Hypothalamus (tissue), 51 donors: ENCODE measurements at regions not wholly inside any gene's neighbourhood (a gene's known extent, or its start where the extent isn't known, plus 50 kb on each side); places are given as distances from the start of the nearest gene placed in this dataset.
"Not testable (repeated sequence)": the region's sequence is repeated elsewhere in the genome, so short reads cannot be mapped to it uniquely, and the experiment has no call there.

Source experiments
- DNase-seq, 51 donors: peaks; one replicate each; lab custom pipeline; 2025; lab: John Stamatoyannopoulos, UW

DNA sequence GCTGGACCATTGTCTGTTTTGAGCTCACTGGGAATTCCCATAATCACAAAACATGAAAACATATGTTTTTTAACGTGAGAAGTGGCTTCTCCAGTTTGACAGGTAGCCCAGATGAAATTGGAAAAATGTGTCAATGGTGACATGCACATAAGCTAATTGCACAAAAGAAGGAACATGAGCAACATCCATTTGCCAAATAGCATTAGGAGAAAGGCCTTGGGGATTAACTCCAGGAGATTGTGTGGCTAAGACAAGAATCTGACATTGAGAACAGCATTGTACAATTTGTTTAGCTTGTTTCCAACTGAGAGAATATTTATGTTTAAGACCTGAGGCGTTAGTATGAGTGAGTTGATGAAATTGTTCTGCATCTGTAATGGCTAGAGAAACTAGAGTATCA, 147.0 kb upstream of the API5 start:
- no peak for DNase-seq

DNA sequence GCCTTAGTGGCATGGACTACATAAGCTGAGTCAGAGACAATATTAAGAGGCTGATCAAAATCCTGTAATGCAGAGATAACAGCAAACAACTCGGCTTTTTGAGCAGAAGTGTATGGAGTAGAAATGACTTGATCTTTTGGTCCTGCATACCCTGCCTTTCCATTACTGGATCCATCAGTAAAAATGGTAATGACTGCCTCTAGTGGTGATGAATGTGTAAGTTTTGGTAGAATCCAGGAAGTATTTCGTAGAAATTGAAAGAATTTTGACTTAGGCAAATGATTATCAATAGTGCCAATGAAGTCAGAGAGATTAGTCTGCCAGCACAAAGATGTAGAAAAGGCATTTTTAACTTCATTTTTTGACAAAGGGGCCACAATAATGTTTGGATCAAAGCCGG, 146.4 kb upstream of the API5 start:
- DNase-seq, result not testable (repeated sequence)

DNA sequence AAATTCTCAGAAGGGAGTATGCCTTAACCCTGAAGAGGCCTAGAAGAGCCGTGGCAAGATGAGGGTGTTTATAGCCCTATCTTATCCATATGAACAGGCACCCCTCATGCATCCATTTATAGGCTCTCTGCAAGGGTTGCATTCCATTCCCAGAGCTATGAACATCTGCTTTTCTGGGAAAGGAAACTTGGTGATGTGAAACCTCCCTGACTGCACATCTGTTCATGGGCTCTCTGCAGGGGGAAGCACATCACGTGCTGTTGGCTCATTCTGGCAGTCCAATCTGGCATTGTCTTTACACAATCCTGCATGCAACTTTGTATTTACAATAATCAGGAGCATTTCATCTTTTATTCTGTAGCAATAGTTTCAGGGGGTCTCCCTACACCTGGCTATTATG, 143.6 kb upstream of the API5 start:
- not testable (repeated sequence) for DNase-seq

DNA sequence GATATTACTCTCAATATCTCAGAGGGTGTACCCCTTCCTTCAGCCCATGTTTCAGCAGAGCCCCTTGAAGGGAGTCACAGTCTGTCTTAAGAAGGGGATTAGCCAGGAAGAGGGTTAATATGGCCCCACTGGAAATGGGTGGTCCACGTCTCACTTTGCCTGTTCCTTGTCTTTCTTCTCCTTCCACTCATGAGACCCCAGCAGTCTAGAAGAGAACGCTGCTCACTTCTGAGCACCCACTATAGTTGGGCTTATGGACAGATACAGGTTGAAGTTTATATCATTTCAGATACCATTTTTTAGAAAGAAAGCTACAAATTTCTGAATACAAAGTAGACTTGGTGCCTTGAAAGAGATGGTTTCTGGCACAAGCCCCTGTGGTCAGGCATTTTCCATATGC, 139.3 kb upstream of the API5 start:
- no peak for DNase-seq

DNA sequence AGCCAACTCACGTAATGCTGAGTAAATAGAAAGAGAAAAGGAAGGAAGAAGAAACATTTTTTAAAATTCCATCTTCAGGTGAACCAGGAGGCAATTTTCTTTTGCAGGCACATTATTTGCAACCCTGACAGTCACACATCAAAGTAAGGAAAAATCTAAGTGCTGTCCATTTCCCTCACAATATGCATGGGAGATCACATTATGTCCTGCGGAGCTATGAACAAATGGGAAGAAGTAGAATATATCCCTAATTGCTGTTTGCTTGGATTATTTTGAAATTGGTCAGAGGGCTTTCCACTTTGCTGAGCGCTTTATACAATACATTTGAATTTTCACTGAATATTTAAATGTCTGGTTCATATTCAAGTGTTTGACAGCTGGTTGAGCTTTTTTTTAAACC, 133.8 kb upstream of the API5 start:
- no peak for DNase-seq

DNA sequence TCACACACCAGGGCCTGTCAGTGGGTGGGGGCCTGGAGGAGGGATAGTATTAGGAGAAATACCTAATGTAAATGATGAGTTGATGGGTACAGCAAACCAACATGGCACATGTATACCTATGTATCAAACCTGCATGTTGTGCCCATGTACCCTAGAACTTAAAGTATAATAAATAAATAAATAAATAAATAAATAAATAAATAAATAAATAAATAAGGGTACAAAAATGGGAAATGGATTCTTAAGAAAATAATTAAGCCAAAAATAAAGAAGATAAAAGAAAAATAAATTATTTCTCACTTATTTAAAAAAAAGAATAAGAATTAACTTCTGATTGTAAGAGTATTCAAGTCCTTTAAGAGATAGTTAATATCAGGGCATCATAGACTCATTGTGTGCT, 117.3 kb upstream of the API5 start:
- not testable (repeated sequence) for DNase-seq

DNA sequence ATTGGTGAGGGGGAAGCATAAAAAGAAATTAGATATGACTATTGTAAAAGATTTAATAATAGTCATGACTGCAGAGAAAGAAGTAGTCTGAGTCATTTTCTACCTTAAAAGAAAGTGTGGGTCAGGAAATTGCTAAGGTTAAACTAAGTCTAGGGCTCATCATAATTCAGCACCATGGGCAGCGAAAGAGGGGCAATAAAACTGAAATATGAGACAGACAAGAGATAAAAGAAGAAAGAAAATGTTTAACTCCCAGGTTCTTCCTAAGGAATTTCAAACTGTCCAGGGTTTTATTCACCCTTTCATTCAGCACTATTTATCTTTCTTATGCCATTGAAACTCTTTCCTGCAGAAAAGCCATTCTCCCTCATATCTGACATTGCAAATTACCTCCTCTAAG, 114.4 kb upstream of the API5 start:
- DNase-seq, result no peak

DNA sequence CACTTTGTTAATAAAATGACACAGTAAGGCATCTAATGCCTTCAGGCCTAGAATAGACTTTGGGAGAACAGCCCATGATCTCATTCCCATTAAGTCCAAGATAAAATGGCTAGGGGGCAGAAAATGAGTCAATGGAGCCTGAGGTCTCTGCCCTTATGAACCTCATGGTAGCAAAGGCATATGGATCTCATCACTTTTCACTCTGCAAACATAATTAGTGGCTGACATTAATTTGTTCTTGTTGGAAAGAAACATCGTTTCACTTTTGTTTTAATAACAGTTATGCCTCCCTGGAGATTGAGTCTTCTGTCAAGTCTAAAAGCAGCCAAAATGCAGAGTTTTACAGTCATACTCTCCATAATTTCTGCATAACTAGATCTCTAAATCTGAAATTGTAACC, 111.8 kb upstream of the API5 start:
- DNase-seq, result no peak

DNA sequence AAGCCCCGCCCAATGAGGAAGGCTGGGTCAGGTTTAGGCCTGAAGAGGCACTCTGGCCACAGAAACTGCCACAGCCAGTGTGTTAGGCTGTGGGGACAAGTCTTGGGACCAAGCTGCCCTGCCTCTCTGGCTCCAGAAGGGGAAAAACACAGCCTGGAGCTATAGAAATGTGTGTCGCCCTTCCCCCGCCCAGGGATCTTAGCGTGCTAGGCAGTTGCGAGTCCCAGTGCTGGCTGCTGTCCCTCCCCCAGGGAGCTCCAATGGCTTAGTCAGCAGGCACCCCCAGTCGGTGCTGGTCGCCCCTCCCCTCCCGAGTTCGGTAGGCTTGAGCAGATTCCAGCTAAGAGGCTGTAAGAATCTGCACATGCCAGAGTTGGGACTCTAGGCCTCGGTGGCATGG, 99.5 kb upstream of the API5 start:
- no peak for DNase-seq

DNA sequence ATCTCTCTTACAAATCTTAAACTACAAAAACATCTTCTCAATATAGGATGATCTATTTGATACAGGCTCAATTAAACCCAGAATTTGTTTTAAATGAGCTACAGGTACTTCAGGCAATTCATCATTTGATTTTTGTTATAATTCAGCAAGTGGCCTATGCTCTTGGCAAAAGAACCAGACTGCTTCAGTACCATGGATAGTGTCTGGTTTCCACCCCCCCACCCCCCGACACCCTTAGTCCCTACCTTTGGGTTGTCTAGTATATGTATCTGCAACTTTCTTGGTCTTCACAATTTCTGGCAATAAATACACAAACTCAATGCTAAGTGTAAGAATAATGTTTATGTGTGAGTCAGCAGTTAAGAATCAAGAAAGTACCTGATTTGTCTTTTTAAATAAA, 97.3 kb upstream of the API5 start:
- DNase-seq, result no peak

DNA sequence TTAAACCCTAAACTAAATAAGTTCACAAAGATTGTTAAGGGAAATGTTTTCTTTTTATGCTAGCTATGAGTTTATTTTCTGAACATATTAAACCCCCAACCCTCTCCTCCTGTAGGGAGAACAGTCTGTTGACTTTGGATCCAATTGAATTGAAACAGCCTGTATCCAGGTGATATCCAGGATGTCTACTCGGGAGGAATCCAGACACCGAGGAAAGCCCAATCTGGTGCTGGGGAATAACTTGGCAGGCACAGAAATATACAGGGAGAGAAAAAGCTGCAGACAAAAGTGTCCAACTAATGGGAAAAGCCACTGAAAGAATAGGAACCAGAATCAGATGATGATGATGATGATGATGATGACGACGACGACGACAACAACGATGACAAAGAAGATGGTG, 93.9 kb upstream of the API5 start:
- no peak for DNase-seq

DNA sequence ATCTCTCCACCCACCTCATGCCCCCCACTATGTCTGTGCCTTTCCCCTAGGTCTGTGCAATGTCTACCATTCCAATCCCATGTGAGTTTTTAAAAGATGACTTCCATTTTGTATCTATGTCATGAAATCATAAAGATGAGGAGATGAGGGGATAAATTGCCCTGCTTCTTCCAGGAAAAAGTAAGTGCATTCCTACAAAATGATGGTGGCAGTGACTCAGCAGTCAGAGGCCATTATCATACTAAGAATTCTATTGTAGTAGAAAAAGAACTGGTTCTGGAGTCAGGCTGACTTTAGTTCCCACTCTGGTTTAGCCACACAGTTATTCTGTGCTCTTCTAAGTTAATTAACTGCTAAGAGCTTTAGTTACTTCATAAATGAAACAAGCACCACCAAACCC, 89.6 kb upstream of the API5 start:
- DNase-seq, result no peak

DNA sequence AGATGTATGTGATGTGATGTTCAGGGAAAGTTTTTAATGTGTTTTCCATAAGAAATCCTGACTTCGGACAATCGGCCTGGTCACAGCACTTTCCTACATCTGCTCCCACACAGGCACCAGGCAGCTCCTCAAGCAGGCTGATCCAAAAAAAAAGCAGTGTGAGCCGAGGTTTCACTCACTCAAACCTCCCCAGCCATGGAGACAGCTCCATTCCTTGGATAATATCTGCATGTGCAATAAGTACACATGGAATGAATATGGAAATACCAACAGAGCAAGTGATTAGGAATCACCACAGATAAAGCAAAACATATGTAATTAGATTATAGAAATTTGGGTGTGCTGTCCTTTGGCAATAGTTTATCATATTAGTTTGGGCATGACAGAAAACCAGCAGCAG, 88.8 kb upstream of the API5 start:
- no peak for DNase-seq

DNA sequence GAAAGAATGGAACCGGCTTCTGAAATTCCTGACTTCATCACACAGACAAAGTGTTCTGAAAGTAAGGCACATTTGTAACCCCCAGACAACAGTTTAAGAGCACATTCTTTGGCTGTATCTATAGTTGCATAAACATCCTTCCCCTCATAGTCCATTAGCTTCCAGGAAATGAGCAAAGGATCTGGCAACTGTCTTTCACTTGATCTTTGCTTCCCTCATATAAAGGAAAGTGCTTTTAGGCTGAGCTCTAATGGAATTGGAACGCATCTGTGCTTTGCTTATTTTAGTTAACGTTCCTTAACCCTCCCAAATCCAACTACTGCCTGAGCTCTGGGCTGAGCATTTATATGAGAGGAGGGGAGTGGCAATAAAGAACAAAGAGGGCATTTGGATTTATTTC, 76.9 kb upstream of the API5 start:
- no peak for DNase-seq

DNA sequence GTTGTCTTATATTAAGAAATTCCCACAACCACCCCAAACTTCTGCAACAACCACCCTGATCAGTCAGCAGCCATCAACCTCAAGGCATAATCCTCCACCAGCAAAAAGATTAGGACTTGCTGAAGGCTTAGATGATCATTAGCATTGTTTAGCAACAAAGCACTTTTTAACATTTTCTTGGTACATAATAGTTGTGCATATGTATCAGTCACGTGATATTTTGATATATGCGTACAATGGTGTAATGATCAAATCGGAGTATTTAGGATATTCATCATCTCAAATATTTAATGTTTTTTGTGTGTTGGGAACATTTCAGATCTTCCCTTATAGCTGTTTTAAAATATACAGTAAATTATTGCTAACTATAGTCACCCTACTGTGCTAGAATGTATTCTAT, 73.5 kb upstream of the API5 start:
- no peak for DNase-seq

DNA sequence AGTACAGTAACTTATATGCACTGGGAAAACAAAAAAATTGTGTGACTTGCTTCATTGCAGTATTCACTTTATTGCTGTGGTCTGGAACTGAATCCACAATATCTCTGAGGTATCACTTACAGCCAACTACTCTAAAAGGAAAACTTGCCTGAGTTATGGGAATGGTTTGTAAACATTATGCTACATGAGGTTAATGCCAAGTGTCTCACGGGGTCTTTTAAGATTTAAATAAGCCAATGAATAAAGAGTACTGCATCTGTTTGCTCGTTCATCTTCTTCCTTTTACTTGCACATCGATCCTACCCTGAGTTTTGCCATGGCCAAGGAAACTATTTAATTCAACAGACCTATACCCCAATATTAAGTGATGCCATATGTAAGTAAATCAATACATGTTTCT, 72.0 kb upstream of the API5 start:
- DNase-seq, result no peak

DNA sequence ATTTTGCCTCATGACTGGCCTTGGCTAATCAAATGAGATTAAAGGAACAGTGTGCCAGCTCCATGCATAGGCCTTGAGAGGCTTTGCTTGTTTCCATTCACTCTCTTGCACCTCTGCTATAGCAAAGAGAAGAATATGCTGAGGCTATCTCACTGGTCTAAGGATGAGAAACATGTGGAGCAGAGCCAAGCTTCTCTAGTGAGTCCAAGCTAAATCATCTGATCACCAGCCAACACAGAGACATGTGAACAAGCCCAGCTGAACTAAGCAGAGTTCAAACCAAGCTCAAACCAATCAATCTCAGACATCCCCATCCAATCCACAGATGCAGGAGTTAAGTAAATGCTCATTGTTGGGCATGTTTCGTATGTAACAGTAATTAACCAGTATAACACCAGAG, 69.4 kb upstream of the API5 start:
- no peak for DNase-seq

DNA sequence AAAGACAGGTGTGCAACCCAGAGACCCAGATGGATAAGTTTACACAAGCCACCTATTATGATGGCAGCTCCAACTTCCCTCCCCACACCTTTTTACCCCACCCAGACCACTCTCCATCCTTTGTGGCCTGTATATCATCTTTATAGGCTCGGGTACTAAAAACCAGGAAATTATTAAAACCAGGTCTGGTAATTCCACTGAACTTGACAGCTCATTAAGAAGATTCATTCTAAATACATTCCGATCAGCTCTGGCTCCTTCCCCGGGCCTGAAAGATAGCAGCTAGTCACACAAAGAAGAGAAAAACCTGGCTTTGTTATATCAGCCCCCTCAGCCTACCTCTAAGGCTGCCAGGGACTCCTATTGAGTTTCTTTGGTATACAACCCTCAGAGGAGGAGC, 67.9 kb upstream of the API5 start:
- no peak for DNase-seq

DNA sequence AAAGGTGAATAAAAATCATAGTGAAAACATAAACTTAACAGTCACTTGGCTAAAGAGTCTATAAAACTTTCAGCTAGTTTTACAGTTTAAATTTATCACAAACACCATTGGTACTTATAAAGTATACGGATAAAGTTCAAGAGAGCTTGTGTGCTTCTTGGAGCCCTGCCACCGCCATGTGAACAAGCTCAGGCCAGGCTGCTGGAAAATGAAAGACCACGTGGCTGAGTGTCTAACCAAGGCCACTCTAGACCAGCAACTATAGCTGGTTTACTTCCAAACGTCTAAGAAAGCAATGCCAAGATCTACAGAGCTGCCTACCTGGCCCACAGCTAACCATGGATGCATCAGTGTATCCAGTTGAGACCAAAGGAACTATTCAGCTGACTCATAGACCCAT, 66.3 kb upstream of the API5 start:
- no peak for DNase-seq

DNA sequence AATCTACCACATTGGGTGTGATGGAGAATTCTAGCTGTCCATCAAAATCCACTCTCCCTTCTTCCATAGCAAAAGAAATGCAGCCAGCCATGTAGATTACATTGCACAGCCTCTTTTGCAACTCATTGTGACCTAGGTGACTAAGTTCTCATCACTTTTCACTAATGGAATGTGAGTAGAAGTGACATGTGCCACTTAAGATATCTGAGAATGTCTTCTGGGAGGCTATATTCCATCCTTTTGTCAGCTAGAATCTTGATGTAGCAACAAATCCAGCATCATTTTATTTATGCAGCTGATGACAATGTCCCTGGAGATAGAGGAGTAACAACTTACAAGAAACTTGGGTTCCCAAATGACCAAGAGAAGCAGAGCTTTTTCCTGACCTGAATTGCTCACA, 61.5 kb upstream of the API5 start:
- no peak for DNase-seq

DNA sequence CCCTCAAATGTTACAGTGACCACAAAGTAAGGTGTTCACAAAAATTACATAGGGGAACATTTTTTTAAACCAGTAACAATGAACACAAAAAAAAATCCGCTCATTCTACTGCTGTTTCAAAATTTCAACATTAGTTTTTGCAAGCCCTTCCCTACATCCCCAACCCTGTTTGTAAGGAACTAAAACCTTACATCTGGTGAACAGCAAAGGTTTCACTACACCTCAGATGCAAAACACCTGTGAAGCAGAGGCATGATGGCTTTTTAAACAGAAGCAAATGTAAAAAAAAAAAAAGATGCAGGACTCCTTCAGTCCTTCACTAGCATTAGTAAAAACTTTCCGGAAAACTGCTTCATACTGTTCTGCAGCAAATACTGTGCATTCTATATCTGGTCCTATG, 50.0 kb upstream of the API5 start:
- no peak for DNase-seq
